ENCODE measurements at regions not wholly inside any gene's neighbourhood (a gene's known extent, or its start where the extent isn't known, plus 50 kb on each side); places are given as distances from the start of the nearest gene placed in this dataset.

DNA sequence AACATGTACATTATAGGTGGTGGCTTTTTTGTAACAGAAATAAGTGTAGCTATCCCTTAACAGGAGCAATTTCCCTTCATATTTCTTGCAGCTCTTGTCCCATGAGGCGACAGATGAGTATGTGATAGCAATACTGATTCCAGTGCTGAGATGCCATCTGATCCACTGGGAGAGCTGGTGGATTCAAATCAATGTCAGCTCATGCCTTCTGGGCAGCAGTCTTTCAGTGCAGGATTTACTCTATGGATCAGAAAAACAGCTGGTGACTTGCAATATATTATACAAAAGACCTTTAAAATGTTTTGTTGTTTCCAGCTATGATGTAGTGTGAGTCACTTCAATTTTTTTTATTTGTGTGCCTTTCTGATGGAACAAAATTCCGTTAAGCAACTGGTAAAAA, 259.9 kb upstream of the SASH1 start:
- no peaks in the 10 kb centered on the region for H3K36me3 ChIP-seq
- H3K9me3 ChIP-seq: no peaks in the 10 kb centered on the region
- no peak overlapping the region for H3K4me3 ChIP-seq
- intact Hi-C loops (cut with DNase I; ENCODE audit: low total_unique reads): no loop called here
- no peak for DNase-seq (ENCODE audit: low spot score in 2 of 2)
- no peak overlapping the region for H3K27ac ChIP-seq
- TF ChIP-seq POLR2A (IDR thresholded peaks at IDR 0.05): no peak
- TF ChIP-seq, protein P1, sequence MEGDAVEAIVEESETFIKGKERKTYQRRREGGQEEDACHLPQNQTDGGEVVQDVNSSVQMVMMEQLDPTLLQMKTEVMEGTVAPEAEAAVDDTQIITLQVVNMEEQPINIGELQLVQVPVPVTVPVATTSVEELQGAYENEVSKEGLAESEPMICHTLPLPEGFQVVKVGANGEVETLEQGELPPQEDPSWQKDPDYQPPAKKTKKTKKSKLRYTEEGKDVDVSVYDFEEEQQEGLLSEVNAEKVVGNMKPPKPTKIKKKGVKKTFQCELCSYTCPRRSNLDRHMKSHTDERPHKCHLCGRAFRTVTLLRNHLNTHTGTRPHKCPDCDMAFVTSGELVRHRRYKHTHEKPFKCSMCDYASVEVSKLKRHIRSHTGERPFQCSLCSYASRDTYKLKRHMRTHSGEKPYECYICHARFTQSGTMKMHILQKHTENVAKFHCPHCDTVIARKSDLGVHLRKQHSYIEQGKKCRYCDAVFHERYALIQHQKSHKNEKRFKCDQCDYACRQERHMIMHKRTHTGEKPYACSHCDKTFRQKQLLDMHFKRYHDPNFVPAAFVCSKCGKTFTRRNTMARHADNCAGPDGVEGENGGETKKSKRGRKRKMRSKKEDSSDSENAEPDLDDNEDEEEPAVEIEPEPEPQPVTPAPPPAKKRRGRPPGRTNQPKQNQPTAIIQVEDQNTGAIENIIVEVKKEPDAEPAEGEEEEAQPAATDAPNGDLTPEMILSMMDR (IDR thresholded peaks at IDR 0.05): no peak
- TF ChIP-seq POLR2AphosphoS5 (IDR thresholded peaks at IDR 0.05): no peak
- H3K27me3 ChIP-seq: no peaks in the 10 kb centered on the region
- H3K4me1 ChIP-seq: no peaks in the 10 kb centered on the region

DNA sequence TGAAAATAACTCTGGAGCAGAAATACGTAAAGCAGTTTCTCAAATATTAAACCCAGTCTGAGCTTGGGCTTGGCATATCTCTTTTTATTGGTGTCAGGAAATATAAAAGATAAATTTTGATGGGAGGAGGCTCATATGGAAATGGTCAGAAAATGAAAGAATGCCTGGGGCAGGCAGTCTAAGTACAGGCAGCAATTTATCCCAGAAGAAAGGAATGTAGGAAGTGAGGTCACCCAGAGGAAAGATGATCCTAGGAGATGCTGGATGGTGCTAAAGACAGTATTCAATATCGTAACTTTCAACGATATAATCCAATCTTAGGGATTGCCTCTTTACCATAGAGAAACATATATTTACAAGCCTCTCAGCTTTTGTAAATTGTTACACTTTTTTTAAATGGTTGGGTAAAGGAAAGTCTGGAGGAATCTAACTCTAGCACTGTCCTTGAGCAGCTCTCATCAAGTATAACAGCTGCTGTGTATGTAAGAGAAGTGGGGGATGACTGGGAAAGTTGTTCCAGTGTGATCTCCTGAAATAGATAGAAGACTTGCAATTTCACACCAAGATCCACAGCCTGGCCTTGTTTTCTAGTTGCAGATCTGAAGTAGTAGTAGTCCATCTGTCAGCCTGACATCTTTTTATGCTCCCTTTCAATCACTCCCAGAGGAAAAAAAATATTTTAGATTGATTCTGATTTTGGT, 256.9 kb upstream of the SASH1 start:
- no peaks in the 10 kb centered on the region for H3K4me1 ChIP-seq
- H3K4me3 ChIP-seq: no peak overlapping the region
- no peaks in the 10 kb centered on the region for H3K27me3 ChIP-seq
- H3K36me3 ChIP-seq: no peaks in the 10 kb centered on the region
- DNase-seq (ENCODE audit: low spot score in 2 of 2): no peak
- no peak for TF ChIP-seq POLR2A (IDR thresholded peaks at IDR 0.05)
- TF ChIP-seq, protein P1 (IDR thresholded peaks at IDR 0.05): no peak
- TF ChIP-seq POLR2AphosphoS5 (IDR thresholded peaks at IDR 0.05): no peak
- peaks cover 0 to 7% of the 10 kb centered on the region in 2 donors for H3K9me3 ChIP-seq
- intact Hi-C loops (cut with DNase I; ENCODE audit: low total_unique reads): no loop called here
- H3K27ac ChIP-seq: no peak overlapping the region

DNA sequence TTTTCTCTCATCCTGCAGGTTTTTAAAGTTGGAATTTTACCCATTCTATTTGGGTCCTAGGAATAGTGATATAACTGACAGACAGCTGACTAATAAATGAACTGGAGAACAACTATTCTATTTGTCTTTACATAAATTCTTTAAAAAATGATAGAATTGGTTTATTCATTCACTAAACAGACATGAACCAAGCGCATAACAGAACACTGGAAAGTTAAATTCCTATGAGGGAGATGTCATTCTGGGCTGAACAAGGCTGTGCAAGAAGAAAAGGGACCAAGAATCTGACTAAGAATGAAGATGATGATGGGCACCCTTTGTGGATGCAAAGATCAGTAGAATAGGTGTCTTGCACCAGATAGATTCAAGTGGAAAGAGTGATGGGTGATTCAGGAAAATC, 256.3 kb upstream of the SASH1 start:
- H3K4me1 ChIP-seq: no peaks in the 10 kb centered on the region
- H3K27ac ChIP-seq: no peak overlapping the region
- no peaks in the 10 kb centered on the region for H3K27me3 ChIP-seq
- H3K4me3 ChIP-seq: no peak overlapping the region
- H3K36me3 ChIP-seq: no peaks in the 10 kb centered on the region
- no peak for TF ChIP-seq POLR2A (IDR thresholded peaks at IDR 0.05)
- intact Hi-C loops (cut with DNase I; ENCODE audit: low total_unique reads): no loop called here
- DNase-seq (ENCODE audit: low spot score in 2 of 2): no peak
- peaks cover 0 to 13% of the 10 kb centered on the region in 2 donors for H3K9me3 ChIP-seq

DNA sequence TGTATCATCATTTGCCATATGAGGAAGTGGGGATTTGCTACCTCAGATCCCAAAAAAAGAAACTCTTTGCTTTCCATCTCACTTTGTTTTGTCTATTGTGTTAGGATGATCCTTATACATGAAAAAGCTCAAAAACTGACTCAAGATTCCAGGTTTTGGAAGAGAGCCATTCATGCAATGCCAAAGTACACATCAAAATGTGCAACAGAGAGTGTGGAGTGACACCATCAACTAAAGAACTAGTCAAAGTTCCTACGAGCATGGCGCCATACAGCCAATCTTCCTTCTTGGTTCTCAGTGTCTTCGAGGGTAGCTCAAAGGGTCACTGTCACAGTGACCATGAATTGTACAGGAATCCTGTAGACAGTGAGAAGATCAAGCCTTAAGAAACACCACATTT, 255.8 kb upstream of the SASH1 start:
- no peak for DNase-seq (ENCODE audit: low spot score in 2 of 2)
- peaks cover 0 to 16% of the 10 kb centered on the region in 2 donors for H3K9me3 ChIP-seq
- TF ChIP-seq POLR2A (IDR thresholded peaks at IDR 0.05) (no peak), POLR2AphosphoS5 (IDR thresholded peaks at IDR 0.05) (no peak)
- TF ChIP-seq, protein P1 (IDR thresholded peaks at IDR 0.05): no peak
- H3K27ac ChIP-seq: no peak overlapping the region
- H3K27me3 ChIP-seq: no peaks in the 10 kb centered on the region
- intact Hi-C loops (cut with DNase I; ENCODE audit: low total_unique reads): no loop called here
- H3K36me3 ChIP-seq: no peaks in the 10 kb centered on the region
- H3K4me1 ChIP-seq: no peaks in the 10 kb centered on the region
- no peak overlapping the region for H3K4me3 ChIP-seq

DNA sequence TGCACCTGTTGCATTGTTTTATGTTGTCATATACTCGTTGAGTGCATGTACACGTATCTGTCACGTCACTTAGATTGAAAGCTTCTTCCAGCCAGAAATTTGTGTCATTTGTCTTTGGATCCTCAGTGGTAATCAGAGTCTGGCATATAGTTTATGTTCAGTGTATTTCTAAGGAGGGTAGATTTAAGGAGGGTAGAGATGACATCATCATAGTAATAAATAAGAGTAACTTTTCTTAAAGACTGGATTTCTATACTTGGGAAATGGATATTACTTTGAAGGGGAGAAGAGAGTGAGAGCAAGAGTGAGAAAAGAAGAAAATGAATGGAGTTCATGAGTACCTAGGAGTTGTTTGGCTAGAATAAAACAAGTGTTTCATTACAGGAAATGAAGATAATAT, 255.0 kb upstream of the SASH1 start:
- Histone ChIP-seq H3K9me3 (peaks cover 0 to 21% of the 10 kb centered on the region in 2 donors), H3K4me1 (no peaks in the 10 kb centered on the region), H3K27me3 (no peaks in the 10 kb centered on the region), H3K36me3 (no peaks in the 10 kb centered on the region), H3K4me3 (no peak overlapping the region), H3K27ac (no peak overlapping the region)
- no peak for DNase-seq (ENCODE audit: low spot score in 2 of 2)
- intact Hi-C loops (cut with DNase I; ENCODE audit: low total_unique reads): no loop called here
- TF ChIP-seq POLR2AphosphoS5 (IDR thresholded peaks at IDR 0.05) (no peak), POLR2A (IDR thresholded peaks at IDR 0.05) (no peak)
- TF ChIP-seq, protein P1 (IDR thresholded peaks at IDR 0.05): no peak

All from breast epithelium (tissue), 4 donors.